HEK293T (cell line): ENCODE measurements at regions not wholly inside any gene's neighbourhood (a gene's known extent, or its start where the extent isn't known, plus 50 kb on each side); places are given as distances from the start of the nearest gene placed in this dataset.

Source experiments
- BHLHE40 ChIP-seq: fragments of 450-650 bp; IDR thresholded peaks from 2 replicates; pipeline ENCODE4 v1.6.1; 2016; ENCODE audit warnings: mild to moderate bottlenecking, moderate library complexity, borderline replicate concordance
- FOXA1 ChIP-seq: fragments of 450-650 bp; IDR thresholded peaks from 2 replicates; pipeline ENCODE4 v1.6.1; 2016; ENCODE audit warnings: mild to moderate bottlenecking
- FOXK2 ChIP-seq: fragments of 450-650 bp; IDR thresholded peaks from 2 replicates; pipeline ENCODE4 v1.6.1; 2016; ENCODE audit warnings: mild to moderate bottlenecking
- FOXM1 ChIP-seq: fragments of 450-650 bp; IDR thresholded peaks from 2 replicates; pipeline ENCODE4 v1.6.1; 2017; ENCODE audit warnings: mild to moderate bottlenecking, borderline replicate concordance
- NFRKB ChIP-seq: fragments of 450-650 bp; IDR thresholded peaks from 2 replicates; pipeline ENCODE4 v1.6.1; 2016; ENCODE audit warnings: mild to moderate bottlenecking, moderate library complexity
- PKNOX1 ChIP-seq: fragments of 450-650 bp; IDR thresholded peaks from 2 replicates; pipeline ENCODE4 v1.6.1; 2016
- SP1 ChIP-seq: fragments of 450-650 bp; IDR thresholded peaks from 2 replicates; pipeline ENCODE4 v1.6.1; 2017
- TARDBP ChIP-seq: fragments of 450-650 bp; IDR thresholded peaks from 2 replicates; pipeline ENCODE4 v1.6.1; 2016
- ZNF384 ChIP-seq: fragments of 450-650 bp; IDR thresholded peaks from 2 replicates; pipeline ENCODE4 v1.6.1; 2016

- TF ChIP-seq TARDBP (no peak), PKNOX1 (no peak), FOXK2 (no peak), FOXA1 (no peak), NFRKB (no peak), SP1 (no peak), BHLHE40 (no peak), ZNF384 (no peak), FOXM1 (no peak)
Measured at GRCh38 chrX:46130247-46130646, 415.0 kb downstream of the ZNF674 start.
